ENCODE measurements at regions not wholly inside any gene's neighbourhood (a gene's known extent, or its start where the extent isn't known, plus 50 kb on each side); places are given as distances from the start of the nearest gene placed in this dataset.

DNA sequence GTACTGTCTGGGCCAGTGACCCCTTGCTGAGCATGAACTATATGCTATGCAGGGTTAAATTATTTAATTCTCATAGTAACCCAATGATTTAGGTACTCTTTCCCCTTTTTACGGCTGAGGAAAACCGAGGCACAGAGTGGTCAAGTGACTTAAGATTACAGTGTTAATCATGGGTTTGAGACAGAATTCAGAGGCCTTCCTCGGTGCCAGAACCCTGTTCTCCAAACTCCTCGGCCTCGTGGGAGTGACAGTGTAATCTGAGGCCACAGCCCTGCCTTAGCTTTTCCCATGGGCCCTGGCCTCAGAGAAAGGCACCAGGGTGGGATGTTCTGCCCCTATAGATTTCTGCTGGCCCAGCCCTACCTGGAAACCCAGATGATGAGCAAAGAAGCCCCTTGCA lies 86.4 kb upstream of the ZNF648 start:
- DNase-seq = no peak

DNA sequence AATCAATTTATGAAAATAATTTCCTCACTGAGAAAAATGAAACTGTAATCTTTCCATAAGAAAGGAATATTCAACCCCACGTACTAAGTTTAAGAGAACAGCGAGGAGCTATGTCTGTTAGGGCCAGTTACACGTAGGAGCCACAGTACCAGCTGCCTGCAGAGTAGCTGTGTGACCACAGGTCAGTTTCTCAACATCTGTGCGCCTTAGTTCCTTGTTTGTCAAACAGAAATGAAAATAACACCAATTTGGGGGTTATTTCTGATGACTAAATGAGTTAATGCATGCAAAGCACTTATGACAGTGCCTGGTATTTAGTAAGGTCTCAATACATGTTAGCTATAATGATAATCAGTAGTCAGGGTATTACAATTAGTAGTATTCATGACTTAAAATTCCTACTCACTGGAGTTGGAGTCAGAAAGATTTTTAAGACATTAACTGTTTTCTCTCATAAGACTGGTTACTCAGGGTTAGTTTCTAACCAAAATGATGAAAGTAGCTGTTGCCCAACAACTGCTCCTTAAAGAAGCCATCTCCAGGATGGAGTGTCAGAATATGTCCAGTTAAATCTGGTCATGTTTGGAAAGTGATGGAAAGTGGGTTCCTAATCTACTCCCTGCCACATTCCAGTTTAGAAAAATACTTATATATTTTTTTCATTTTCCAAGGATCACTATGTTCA lies 85.8 kb upstream of the ZNF648 start:
- DNase-seq = no peak

DNA sequence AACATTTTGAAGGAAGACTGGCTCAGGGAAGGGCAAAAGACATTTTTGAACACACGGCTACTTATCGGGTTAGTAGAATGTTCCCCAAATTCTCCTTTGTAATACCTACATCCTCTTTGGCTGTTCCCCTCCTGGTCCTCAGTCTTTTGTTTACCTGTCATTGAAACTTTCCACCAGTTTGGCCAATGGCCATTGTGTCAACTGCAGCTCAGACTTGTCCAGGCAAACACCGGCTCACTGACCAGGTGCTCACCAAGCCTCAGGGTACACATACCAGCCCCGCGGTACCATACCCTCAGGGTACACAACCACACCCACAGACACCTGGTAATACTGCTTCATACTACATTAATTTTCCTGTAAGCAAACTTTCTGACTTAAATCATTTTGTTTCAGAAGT lies 84.8 kb upstream of the ZNF648 start:
- DNase-seq = no peak

GRCh38 chr1:182145441-182145840 lies 83.9 kb upstream of the ZNF648 start:
- DNase-seq = no peak

- no peak for DNase-seq
Observed at GRCh38 chr1:182144646-182145030, 83.1 kb upstream of the ZNF648 start.

- DNase-seq = peak; percentile 66
Observed at GRCh38 chr1:182143825-182144645, 82.5 kb upstream of the ZNF648 start.

GRCh38 chr1:182143154-182143657 lies 81.7 kb upstream of the ZNF648 start:
- DNase-seq = peak; percentile 68

GRCh38 chr1:182142621-182143020 lies 81.1 kb upstream of the ZNF648 start:
- DNase-seq = no peak

- no peak for DNase-seq
Observed at GRCh38 chr1:182141040-182141439, 79.5 kb upstream of the ZNF648 start.

- DNase-seq = no peak
Observed at GRCh38 chr1:182139496-182139895, 78.0 kb upstream of the ZNF648 start.

DNA sequence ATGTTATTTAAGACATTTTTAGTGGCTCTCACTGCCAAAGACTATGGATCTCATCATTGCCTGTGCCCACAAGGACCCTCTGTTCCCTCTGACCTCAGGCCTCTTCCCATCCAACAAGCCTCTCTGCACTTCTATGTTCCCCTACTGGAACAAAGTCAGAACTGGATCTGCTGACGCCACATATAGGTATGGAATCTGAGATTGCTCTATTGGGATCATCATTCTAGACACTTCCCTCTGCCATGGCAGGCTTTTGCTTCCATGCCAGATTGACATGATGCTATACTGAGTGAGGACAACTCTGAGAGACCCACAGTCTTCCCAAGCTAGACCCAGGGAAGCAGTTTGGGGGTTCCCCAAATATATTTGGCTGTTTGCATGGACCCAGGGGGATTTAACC lies 76.0 kb upstream of the ZNF648 start:
- DNase-seq = no peak

DNA sequence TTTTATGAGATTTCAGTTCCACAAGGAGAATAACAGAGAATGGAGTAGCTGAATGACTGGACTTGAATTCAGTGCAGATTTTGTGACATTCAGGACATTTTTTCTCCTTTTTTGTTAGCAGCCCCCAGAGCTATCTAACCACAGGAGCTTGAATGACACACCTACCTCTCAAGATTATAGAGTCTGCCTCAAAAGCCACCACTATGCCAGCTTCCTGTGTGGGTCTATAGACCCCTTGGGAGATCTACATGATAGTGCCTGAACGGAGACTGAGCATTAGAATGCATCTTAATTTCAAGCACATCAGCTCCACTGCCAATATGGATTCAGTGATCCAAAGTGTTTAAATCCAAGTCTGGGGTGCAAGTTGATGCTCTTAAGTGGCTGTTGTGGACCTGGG lies 74.4 kb upstream of the ZNF648 start:
- no peak for DNase-seq

DNA sequence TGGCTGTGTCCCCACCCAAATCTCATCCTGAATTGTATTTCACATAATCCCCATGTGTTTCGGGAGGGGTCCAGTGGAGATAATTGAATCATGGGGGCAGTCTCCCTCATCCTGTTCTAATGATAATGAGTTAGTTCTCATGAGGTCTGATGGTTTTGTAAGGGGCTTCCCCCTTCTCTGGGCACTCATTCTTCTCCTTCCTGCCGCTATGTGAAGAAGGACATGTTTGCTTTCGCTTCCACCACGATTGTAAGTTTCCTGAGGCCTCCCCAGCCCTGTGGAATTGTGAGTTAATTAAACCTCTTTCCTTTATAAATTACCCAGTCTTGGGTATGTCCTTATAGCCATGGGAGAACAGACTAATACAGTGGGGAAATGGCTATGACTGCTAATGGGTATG lies 72.7 kb upstream of the ZNF648 start:
- no peak for DNase-seq

DNA sequence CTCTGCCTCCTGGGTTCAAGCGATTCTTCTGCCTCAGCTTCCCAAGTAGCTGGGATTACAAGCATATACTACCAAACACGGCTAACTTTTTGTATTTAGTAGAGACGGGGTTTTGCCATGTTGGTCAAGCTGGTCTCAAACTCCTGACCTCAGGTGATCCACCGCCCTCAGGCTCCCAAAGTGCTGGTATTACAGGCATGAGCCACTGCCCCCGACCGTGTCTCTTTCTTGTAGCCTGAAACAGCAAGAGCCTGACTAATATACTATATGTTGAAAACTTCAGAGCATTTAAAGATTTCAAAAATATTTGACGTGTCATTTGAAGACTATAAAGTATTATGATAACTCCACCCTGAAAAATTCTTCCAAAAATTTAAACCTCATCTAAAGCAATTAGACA lies 71.7 kb upstream of the ZNF648 start:
- no peak for DNase-seq

DNA sequence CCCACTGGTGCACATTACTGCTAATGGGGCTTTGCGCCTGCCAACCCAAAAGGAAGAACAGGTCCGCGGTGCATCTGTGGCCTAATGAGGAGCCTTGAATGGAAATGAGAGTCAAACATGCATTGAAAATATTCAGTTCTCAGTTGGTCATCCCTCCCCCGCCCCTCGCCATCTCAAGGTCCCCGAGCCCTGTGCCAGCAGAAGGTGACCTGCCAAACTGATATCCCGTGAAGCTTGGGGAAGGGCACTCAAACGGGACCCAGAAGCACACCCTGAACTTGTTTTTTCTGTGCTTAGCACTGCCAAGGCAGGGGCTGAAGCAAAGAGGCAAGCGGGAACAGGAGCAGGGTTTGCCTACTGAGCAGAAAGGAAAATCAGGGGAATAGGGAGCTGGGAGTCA lies 67.9 kb upstream of the ZNF648 start:
- no peak for DNase-seq

DNA sequence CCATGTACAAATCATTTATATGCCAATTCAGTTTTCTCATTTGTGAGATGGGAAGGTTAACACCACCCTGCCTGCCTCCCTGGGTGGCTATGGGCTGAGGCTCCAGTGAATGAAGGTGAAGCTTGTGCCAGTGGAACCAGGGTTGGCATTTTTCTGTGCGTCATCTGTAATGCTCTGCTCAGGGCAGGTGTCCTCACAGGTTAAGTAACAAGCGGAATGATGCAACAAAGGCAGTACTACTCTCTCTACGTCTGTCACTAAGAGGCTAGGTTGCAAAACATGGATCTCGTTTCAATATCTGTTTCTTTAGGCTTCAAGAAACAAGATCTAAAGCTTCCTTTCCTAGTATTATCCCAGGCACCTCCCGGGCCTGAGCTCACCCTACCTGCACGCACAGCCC lies 67.0 kb upstream of the ZNF648 start:
- DNase-seq = no peak

DNA sequence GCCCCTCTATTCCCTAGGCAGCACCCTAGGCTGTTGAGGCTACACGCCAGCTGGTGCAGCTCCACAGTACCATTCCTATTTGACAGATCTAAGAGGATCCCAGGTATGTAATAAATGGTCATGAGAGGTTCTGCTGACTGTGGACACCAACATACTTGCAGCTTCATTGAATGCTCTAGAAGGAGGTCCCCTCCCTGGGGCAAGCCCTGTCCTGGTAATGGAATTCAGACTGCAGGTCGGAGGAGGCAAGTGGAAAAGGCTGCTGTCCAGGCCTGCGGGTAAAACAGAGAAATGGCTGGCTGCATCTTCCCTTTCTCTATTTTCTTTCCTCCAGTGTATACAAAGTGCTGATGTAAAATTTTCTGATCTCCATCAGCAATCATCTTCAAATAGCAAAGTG lies 66.1 kb upstream of the ZNF648 start:
- DNase-seq = no peak

DNA sequence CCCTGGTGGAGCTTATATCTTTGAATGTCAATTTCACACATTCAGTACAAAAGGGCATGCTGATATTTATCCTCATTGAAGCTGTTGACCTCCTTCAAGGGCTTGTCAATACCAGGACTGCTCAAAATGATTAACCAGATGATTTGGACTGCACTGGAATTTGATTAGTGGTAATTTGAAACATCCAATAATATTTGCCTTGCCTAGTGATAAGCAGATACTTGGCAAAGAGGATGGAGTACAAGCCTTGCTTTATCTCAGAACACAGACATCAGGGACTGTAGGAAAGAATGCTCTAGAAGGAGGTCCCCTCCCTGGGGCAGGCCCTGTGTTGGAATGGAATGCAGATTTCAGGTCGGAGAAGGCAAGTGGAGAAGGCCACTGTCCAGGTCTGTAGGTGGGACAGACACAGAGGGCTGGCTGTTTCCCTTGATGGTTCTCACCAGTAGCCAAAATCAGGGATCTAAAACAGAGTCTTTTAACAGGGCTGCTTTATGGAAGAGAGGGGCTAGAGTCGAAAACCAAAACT lies 64.8 kb upstream of the ZNF648 start:
- no peak for DNase-seq

DNA sequence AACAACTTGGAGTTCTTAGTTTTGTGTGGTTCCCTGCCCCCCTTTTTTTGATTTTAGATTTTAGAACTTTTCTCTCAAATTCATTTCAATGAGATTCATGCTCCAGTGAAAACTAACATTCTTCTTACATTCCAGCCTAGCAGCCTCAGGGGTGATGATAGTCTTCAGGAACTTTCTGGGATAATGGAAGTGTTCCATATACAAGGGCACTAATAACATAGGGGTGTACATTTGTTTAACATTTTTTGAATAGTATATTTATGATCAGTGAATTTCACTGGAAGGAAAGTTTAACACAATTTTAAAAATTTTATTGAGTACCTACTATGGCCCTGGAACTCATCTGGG lies 61.4 kb upstream of the ZNF648 start:
- DNase-seq = no peak

DNA sequence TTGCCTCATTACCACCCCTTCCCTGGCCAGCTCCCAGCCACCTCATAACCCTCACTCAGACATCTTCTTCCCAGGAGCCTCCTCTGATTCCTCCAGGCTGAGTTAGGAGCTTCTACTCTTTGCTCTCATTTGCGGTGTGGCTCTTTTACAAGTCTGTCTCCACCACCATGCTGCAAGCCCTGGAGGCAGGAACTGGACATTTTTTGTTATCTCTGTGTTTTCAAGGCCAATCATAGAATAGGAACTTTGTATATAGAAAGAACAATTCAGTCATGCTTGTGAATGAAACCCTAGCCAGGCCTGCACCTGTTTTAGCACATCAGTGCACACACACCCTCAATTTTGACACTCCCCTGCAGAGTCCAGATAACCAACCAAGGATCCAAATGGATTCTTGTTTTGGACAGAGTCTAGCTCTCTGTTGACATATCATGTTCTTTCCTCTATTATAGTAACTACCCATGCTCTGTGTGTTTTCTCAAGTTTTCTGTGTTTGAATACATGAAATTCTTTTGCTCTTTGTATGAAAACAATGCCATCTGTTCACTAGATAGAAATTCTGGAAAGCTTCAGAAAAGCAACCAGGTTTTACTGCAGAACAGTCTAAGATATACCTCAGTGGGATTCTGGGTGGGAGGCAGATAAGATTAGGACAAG lies 60.9 kb upstream of the ZNF648 start:
- no peak for DNase-seq

GRCh38 chr1:182121787-182122186 lies 60.3 kb upstream of the ZNF648 start:
- no peak for DNase-seq

DNA sequence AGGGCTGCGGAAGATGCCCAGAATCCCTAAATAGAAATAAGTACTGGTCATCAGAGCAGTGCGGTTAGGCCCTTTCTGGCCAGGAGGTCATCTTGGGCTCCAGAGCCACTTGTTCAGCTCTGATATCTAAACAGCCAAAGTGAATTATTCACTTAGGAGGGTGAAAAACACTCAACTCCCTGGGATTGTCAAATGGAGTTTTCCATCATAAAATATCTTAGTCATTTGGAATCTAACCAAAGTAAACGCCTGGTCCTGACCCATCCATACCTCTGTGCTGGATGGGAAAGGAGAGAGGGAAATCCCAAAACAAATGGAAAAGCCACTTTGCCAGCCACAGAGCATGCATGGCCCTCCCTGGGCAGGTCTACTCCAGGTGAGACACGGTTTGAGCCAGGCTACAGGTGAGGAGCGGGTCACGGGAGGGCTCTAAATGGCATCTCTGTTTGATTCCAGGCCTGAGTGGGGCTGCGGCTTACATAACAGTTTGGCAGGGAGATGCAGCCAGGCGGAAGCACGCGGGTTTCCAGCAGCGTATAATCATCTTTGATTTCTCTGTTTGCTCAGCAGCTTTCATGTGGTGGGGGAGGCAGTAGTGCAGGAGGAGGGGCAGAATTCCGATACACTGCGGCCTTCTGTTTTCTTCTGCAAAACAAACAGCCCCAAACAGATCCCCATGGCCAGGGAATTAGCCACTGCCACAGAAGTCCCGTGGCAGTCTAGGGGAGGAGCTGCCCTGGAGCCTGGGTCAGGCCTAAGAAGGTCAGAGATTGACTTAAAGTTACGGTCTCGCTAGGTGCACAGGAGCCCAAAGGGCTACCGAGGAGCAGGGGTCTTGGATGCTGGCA lies 59.1 kb upstream of the ZNF648 start:
- no peak for DNase-seq

- no peak for DNase-seq
Observed at GRCh38 chr1:182119631-182120030, 58.1 kb upstream of the ZNF648 start.
